ENCODE measurements at regions not wholly inside any gene's neighbourhood (a gene's known extent, or its start where the extent isn't known, plus 50 kb on each side); places are given as distances from the start of the nearest gene placed in this dataset.
"Not testable (repeated sequence)": the region's sequence is repeated elsewhere in the genome, so short reads cannot be mapped to it uniquely, and the experiment has no call there.

DNA sequence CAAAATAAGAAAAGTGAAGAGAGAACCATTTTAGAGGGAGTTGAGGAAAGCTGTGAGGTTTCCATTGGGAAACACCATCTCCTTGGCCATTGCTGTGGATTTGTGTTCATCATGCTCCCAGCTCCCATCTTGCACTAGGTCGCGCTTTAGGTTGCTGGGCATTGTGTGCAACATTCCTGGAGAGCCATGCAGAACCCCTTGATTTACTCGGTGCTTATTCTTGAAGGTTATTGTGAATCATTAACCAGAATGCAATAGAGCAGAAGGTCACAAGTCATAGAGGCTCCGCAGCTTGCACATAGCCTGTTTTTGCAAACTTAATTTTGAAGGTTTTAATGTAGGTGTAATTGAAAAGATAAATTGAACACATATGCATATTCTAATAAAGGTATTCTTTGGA is 239.2 kb upstream of the IL12A start:
- no peak for DNase-seq

DNA sequence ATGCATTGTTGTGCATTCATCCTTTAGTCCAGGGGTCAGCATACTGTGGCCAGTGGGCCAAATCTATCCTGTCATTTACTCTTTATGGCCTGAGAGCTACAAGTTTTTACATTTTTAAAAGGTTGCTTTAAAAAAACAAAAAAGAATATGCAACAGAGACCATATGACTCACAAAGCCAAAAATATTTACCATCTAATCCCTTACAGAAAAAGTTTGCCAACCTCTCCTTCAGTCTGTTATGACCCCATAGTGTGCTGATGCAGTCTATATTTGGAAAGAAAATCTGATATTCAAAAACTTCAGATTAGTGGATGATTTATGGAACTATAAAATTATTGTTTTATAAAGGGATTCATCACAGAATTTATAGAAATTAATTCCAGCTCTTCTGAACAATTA is 237.5 kb upstream of the IL12A start:
- no peak for DNase-seq

GRCh38 chr3:159751752-159752151 is 236.9 kb upstream of the IL12A start:
- no peak for DNase-seq

- DNase-seq: not testable (repeated sequence)
These were observed 232.1 kb upstream of the IL12A start for GRCh38 chr3:159756279-159757207.

GRCh38 chr3:159757341-159758060 is 231.1 kb upstream of the IL12A start:
- no peak for DNase-seq

GRCh38 chr3:159760046-159760445 is 228.6 kb upstream of the IL12A start:
- DNase-seq: no peak

GRCh38 chr3:159761369-159761768 is 227.3 kb upstream of the IL12A start:
- DNase-seq: no peak

DNA sequence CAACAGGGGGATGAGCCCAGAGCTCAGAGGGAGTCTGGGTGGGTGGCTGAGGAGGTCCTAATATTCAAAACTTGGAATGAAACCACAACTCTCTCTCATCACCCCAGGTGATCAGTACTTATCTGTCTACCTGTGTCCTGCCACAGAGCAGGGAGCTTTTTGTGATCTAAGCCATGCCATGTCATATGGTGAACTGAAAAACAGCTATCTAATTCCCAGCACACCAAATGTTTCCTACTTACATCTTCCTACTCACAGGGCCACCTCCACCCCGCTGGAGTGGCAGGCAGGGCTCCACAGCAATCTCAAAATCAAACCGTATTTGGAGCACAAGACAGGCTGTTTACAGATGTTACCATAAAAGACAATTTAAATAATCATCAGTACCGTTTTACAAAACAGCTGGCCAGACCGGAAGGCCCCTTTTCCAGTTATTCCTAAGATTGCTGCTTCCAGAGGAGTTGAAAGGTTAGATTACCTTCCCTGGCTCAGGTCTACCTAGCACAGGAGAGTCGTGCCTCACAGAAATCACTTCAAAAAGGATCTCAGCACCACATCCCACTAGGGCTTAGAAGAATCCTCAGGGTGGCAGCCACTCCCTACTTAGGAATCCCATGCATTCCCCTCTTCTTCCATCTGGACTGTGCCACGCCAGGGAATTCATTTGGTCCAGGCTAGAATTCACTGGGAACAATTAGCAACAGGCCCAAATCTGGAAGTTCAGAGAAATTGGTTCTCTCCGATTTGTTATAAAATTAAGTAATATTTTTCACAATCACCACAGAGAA is 226.6 kb upstream of the IL12A start:
- no peak for DNase-seq

- DNase-seq: peak; percentile 84
These were observed 225.5 kb upstream of the IL12A start for GRCh38 chr3:159763011-159763601.

DNA sequence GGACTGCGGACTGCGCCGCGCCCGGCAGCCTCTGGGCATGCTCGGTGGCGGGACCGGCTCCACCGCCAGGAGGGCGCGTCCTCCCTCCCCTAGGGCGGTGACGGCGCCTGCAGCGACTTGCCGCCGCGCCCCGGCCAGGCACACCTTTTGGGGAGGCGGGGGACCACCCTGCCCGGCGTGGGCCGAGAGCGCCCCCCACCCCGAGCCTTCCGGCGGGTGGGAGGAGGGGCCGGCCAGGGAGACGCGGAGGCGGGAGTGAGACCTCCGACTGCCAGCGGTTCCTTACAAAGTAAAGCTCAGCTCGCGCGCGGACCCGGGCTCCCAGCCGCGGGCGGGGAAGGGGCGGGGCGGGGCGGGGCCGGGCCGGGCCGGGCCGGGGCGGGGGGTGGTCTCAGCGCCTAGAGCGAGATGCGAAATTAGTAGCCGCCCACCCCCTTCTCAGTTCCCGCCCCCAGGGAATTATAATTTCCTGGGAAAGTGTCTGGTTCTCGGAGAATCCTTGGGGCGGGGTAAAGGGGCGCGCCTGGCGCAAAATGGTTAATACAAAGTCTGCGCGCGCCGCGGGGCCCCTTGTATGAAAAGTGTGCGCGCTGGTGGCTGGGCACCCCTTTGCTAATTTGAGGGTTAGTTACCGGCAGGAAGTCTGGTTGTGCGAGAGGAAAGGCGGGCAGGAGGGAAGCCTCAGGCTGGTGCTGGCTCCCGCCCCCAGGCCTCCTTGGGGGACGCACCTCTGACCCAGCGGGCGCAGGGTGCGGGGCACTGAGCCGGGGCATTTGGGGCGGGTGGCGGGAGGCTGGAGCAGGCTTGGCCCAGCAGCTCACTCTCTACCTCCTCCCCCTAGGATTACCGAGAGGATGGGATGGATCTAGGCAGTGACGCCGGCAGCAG is 224.8 kb upstream of the IL12A start:
- peak; percentile 92 for DNase-seq

DNA sequence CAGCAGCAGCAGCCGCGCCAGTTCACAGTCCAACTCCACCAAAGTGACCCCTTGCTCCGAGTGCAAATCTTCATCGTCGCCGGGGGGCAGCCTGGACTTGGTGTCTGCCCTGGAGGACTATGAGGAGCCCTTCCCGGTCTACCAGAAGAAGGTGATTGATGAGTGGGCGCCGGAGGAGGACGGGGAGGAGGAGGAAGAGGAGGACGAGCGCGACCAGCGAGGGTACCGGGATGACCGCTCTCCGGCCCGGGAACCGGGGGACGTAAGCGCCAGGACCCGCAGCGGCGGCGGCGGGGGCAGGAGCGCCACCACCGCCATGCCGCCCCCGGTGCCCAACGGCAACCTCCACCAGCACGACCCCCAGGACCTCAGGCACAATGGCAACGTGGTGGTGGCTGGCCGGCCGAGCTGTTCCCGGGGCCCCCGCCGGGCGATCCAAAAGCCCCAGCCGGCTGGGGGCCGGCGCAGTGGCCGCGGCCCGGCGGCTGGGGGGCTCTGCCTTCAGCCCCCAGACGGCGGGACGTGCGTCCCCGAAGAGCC is 224.1 kb upstream of the IL12A start:
- peak; percentile 86 for DNase-seq

DNA sequence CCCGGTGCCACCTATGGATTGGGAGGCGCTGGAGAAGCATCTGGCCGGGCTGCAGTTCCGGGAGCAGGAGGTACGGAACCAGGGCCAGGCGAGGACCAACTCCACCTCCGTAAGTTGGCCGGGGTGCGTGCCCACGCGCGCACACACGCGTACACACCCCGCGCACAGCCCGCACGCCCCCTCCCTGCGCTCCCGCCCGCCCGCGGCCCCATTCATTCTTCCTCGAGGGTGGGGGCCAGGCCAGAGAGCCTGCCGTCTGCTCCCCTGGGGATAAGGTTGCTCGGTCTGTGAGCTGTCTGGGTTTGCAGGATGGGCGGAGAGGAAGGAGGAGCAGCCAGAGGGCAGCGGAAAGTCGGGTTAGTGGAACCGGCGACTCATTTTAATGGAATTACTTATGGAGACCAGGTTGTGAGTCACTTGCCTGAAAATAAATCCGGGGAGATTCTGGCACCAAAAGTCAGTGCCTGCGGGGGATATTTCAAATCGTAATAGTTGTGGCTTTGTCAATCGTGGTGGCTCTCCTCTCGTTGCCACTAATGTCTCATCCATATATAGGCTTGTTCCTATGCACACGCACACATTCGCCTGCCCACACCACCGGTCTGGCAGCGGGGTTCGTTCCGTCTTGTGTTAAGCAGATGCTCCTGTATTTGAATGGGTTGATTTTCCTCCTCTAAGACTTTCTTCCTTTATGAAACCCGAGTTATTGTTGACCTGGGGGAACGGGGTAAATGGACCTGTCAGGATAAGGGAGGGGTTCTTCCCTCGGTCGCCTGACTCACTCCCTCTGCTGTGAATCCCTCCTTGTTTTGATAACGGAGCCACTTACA is 223.4 kb upstream of the IL12A start:
- peak; percentile 83 for DNase-seq

GRCh38 chr3:159765860-159766294 is 222.8 kb upstream of the IL12A start:
- DNase-seq: peak; percentile 69

- DNase-seq: peak; percentile 43
These were observed 222.0 kb upstream of the IL12A start for GRCh38 chr3:159766563-159767185.

DNA sequence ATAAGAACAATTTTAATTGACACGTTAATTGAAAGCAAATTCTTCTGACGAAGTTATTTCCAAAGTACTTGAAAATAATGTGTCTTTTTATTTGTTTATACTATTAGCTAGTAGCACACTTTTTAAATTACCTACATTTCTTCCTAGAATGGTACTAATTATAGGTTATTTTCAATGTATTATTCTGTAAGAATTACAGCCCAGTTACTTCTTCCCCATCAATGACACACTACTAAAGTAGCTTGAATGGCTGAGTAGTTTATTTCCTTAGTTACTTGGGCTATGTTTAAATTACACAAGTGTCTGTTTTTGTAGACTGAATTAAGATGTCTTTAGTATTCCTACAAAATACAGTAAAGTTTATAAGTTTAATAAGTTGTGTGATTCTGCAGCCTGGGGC is 217.6 kb upstream of the IL12A start:
- no peak for DNase-seq

DNA sequence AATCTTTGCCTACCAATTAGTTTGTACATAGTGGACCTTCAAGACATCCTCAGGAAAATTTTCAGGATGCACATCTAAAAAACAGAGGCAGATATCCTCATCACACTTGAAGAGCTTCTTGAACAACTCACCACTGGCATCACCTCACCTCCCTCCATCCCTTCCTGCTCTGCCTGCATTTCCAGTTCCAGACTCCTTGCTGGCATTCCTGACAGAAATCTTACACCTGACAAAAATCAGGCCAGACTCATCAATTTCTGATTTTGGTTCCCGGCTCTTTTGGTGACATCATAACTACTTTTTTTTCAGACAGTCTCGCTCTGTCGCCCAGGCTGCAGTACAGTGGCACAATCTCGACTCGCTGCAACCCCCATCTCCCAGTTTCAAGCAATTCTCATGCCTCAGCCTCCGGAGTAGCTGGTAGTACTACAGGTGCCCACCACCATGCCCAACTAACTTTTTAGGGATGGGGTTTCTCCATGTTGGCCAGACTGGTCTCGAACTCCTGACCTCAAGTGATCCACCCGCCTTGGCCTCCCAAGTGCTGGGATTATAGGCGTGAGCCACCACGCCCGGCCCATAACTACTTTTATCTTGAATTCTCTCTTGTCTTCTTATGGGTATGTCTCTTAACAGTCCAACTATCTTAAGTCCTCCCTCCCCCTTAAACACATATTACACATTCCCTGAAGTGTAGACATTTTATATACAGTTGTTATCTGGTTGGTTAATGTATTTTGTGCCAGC is 216.6 kb upstream of the IL12A start:
- no peak for DNase-seq

- DNase-seq: no peak
These were observed 214.9 kb upstream of the IL12A start for GRCh38 chr3:159773706-159774105.

DNA sequence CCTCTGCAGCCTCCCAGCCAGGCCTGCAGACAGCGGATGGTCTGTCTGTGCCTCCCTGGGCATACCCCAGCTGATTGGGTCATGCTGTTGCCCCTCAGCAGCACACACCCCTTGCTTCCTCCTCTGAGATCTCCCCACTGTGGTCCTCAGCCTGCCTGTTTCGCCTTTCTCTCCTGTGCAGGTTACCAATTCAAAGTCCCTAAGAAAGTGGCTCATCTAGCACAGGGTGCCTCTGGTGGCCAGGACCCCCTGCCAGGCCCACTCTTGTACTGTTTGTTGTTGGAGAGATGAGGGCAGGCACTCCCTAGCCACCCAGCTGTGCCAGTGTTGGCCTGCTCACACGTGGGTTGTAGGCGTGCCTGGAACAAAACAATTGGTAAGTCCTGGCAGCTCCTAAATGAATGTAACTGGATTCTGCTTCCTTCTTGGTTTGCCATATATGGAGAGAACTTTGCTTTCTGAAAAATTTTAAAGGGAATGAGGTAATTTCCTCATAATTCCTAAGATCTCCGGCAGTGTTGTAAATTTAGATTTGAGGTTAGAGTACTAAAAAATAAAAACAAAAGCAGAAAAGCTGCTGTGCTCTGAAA is 213.2 kb upstream of the IL12A start:
- DNase-seq: peak; percentile 42

GRCh38 chr3:159776779-159777178 is 211.9 kb upstream of the IL12A start:
- DNase-seq: no peak
